Coronary artery (tissue), 2 donors: ENCODE measurements at regions not wholly inside any gene's neighbourhood (a gene's known extent, or its start where the extent isn't known, plus 50 kb on each side); places are given as distances from the start of the nearest gene placed in this dataset.
"Not testable (repeated sequence)": the region's sequence is repeated elsewhere in the genome, so short reads cannot be mapped to it uniquely, and the experiment has no call there.

Experiments used
- DNase-seq: peaks from one replicate; pipeline ENCODE4 v3.0.0-alpha.2; 2017; ENCODE audit warnings: low spot score
- H3K27ac ChIP-seq, 2 donors: fragments of 200-600 bp; sonication (generic); one replicate each; pipeline ENCODE4 v1.5.1; 2016 to 2019
- H3K4me3 ChIP-seq: fragments of 200-600 bp; sonication (generic); 2 replicates; pipeline ENCODE4 v1.5.1; 2016; ENCODE audit warnings: mild to moderate bottlenecking, moderate library complexity
- TF ChIP-seq, protein P1 (sequence below): fragments of 200-600 bp; sonication (generic); IDR thresholded peaks from one replicate; pipeline ENCODE4 v1.5.1; 2019; ENCODE audit warnings: antibody characterized with exemption

DNA sequence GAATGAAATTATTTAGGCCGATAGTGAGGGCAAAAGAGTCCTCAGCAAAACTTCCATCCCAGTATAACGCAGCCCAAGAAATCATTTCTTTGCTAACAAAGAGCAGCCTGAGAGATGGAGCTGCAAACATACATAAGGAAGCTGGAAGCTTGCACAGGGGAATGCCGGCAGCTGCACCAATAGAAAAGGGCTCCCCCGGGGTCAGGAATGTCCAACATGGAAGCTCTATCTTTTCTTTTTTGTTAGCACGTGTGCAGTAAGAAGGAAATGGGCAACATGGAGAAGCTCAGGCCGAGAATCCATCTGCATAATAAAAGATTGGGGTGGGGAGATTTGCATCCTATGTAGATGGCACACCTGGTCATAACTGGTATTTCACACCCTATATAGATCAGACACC lies 1363.5 kb upstream of the PCDH20 start:
- TF ChIP-seq, protein P1, sequence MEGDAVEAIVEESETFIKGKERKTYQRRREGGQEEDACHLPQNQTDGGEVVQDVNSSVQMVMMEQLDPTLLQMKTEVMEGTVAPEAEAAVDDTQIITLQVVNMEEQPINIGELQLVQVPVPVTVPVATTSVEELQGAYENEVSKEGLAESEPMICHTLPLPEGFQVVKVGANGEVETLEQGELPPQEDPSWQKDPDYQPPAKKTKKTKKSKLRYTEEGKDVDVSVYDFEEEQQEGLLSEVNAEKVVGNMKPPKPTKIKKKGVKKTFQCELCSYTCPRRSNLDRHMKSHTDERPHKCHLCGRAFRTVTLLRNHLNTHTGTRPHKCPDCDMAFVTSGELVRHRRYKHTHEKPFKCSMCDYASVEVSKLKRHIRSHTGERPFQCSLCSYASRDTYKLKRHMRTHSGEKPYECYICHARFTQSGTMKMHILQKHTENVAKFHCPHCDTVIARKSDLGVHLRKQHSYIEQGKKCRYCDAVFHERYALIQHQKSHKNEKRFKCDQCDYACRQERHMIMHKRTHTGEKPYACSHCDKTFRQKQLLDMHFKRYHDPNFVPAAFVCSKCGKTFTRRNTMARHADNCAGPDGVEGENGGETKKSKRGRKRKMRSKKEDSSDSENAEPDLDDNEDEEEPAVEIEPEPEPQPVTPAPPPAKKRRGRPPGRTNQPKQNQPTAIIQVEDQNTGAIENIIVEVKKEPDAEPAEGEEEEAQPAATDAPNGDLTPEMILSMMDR, result no peak
- no peak for DNase-seq
- Histone ChIP-seq H3K4me3 (no peak overlapping the region), H3K27ac (no peak overlapping the region)

DNA sequence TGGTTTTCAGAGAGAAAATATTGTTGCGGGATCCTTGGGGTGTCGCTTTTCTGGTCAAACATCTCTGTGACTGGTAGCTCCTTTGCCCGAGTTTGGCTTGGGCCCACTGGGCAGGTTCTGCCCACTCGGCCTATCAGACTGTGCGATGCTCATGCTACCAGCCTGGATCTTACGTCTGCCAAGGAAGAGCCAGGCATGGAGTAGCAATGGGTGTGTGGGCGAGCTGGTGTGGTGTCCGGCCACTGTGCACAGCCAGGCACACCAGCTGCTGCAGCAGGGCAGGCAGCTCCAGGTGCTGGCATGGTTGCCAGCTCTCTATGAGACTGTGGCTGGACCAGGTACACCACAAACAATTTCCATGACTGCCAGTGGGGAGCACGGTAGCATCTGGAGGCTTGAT lies 1351.8 kb upstream of the PCDH20 start:
- TF ChIP-seq, protein P1, result no peak
- Histone ChIP-seq H3K27ac (no peak overlapping the region), H3K4me3 (no peak overlapping the region)
- DNase-seq, result no peak

GRCh38 chr13:62760724-62761123 lies 1345.1 kb upstream of the PCDH20 start:
- Histone ChIP-seq H3K27ac (no peak overlapping the region), H3K4me3 (no peak overlapping the region)
- DNase-seq, result no peak
- TF ChIP-seq, protein P1, result no peak

- Histone ChIP-seq H3K27ac (no peak overlapping the region), H3K4me3 (no peak overlapping the region)
- no peak for DNase-seq
- TF ChIP-seq, protein P1, result no peak
Measured at GRCh38 chr13:62747629-62748028, 1332.0 kb upstream of the PCDH20 start.

- no peak for DNase-seq
- Histone ChIP-seq H3K4me3 (no peak overlapping the region), H3K27ac (no peak overlapping the region)
- TF ChIP-seq, protein P1, result no peak
Measured at GRCh38 chr13:62747152-62747551, 1331.5 kb upstream of the PCDH20 start.

GRCh38 chr13:62729746-62730145 lies 1314.1 kb upstream of the PCDH20 start:
- H3K4me3 ChIP-seq, DNase-seq, H3K27ac ChIP-seq: not testable (repeated sequence)

GRCh38 chr13:62721893-62722292 lies 1306.2 kb upstream of the PCDH20 start:
- no peak overlapping the region for H3K4me3 ChIP-seq
- TF ChIP-seq, protein P1, result no peak
- no peak for DNase-seq
- H3K27ac ChIP-seq, result no peak overlapping the region

DNA sequence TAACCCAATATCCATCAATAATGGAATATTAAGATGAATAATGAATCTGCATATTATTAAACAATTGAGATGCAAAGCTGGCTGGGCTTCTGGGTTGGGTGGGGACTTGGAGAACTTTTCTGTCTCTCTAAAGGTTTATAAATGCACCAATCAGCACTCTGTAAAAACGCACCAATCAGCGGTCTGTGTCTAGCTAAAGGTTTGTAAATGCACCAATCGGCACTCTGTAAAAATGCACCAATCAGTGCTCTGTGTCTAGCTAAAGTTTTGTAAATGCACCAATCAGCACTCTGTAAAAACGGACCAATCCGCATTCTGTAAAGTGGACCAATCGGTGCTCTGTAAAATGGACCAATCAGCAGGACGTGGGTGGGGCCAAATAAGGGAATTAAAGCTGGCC lies 1296.3 kb upstream of the PCDH20 start:
- not testable (repeated sequence) for DNase-seq, H3K4me3 ChIP-seq, H3K27ac ChIP-seq
